Neural crest cell (in vitro differentiated cells): ENCODE measurements at regions not wholly inside any gene's neighbourhood (a gene's known extent, or its start where the extent isn't known, plus 50 kb on each side); places are given as distances from the start of the nearest gene placed in this dataset.
A peak's percentile ranks its signal among the peaks of the same experiment; 100 is the strongest.

Source experiments
- DNase-seq: peaks from one replicate; pipeline ENCODE4 v3.0.0; 2021; ENCODE audit warnings: low read depth, mixed read lengths, low spot score
- H3K27ac Mint-ChIP-seq: one replicate; pipeline ENCODE4 v1.8.0; 2021; ENCODE audit warnings: mild to moderate bottlenecking, mixed read lengths; ENCODE audit not compliant: unreplicated experiment
- H3K27me3 Mint-ChIP-seq: 2 replicates; pipeline ENCODE4 v1.8.0; 2021; ENCODE audit warnings: low read depth, mild to moderate bottlenecking, mixed read lengths
- H3K36me3 Mint-ChIP-seq: 2 replicates; pipeline ENCODE4 v1.8.0; 2021; ENCODE audit warnings: low read depth, mild to moderate bottlenecking, mixed read lengths
- H3K4me1 Mint-ChIP-seq: 2 replicates; pipeline ENCODE4 v1.8.0; 2021; ENCODE audit warnings: mixed read lengths
- H3K4me3 Mint-ChIP-seq: one replicate; pipeline ENCODE4 v1.8.0; 2021; ENCODE audit warnings: mild to moderate bottlenecking, mixed read lengths
- H3K9me3 Mint-ChIP-seq: 2 replicates; pipeline ENCODE4 v1.8.0; 2021; ENCODE audit warnings: mixed read lengths
- TF ChIP-seq, protein P1 (sequence below): fragments of 200-600 bp; sonication (generic); conservative IDR thresholded peaks from 2 replicates; pipeline ENCODE4 v1.5.0; 2021; ENCODE audit warnings: antibody characterized with exemption, mild to moderate bottlenecking

DNA sequence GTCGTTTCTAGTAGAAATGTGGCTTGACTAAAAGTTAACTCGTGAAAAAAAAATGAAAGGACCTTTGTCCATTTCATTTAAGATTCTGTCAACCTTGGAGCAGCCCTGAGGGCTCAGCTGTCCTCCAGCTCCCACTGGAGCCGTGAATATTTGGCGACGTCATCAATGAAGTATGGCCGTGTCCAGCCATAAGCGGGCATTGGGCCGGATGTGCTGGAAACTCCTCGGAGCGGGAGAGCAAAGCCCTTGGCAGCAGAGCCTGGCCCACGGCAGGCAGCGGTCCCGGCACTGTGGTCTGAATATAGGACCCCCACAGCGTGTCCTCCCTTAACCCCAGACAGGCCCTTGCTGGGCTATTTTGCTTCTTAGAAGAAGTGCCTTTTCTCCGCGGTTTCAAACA, 50.0 kb downstream of the JAKMIP3 start:
- Mint-ChIP-seq H3K9me3 (no peaks in the 10 kb centered on the region), H3K4me3 (no peak overlapping the region), H3K4me1 (peaks cover 18% of the 10 kb centered on the region), H3K27ac (peak overlapping the region; percentile 71), H3K27me3 (no peaks in the 10 kb centered on the region), H3K36me3 (no peaks in the 10 kb centered on the region)
- TF ChIP-seq, protein P1, sequence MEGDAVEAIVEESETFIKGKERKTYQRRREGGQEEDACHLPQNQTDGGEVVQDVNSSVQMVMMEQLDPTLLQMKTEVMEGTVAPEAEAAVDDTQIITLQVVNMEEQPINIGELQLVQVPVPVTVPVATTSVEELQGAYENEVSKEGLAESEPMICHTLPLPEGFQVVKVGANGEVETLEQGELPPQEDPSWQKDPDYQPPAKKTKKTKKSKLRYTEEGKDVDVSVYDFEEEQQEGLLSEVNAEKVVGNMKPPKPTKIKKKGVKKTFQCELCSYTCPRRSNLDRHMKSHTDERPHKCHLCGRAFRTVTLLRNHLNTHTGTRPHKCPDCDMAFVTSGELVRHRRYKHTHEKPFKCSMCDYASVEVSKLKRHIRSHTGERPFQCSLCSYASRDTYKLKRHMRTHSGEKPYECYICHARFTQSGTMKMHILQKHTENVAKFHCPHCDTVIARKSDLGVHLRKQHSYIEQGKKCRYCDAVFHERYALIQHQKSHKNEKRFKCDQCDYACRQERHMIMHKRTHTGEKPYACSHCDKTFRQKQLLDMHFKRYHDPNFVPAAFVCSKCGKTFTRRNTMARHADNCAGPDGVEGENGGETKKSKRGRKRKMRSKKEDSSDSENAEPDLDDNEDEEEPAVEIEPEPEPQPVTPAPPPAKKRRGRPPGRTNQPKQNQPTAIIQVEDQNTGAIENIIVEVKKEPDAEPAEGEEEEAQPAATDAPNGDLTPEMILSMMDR: no peak
- no peak for DNase-seq

- DNase-seq: no peak
- Mint-ChIP-seq H3K27me3 (no peaks in the 10 kb centered on the region), H3K36me3 (no peaks in the 10 kb centered on the region), H3K9me3 (no peaks in the 10 kb centered on the region), H3K4me3 (no peak overlapping the region), H3K4me1 (peaks cover 18% of the 10 kb centered on the region), H3K27ac (peak overlapping the region; percentile 81)
- TF ChIP-seq, protein P1: no peak
Observed at GRCh38 chr10:132117146-132117545, 51.4 kb downstream of the JAKMIP3 start.

DNA sequence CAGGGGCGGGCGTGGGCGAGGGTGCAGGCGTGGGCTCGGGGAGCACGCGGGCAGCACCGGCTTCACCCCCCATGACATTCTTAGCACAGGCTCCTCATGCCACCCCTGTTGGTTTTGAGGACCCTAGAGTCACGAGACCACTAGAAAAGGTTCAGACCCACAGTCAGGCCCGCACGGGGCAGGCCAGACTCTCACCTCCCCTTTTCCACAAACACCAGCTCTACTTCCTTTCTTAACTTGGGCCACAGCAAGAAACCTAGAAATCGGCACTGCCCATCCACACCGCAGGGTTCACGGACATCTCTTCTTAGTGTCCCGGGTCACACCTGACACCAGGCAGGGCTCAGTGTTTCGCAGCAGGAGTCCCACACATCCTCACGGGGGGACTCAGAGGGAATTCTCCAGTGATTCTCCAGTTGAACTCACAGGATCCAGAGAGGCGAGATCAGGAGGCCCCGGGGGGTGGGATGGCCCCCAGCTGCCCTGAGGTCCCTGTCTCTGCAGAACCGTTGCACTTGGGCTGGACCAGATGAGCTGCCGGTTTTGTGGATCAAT, 52.0 kb downstream of the JAKMIP3 start:
- Mint-ChIP-seq H3K4me1 (peaks cover 18% of the 10 kb centered on the region), H3K27ac (no peak overlapping the region), H3K9me3 (no peaks in the 10 kb centered on the region), H3K4me3 (no peak overlapping the region), H3K27me3 (no peaks in the 10 kb centered on the region), H3K36me3 (no peaks in the 10 kb centered on the region)
- DNase-seq: no peak
- TF ChIP-seq, protein P1: no peak

GRCh38 chr10:132118366-132118765, 52.6 kb downstream of the JAKMIP3 start:
- TF ChIP-seq, protein P1: no peak
- no peaks in the 10 kb centered on the region for H3K36me3 Mint-ChIP-seq
- no peak overlapping the region for H3K27ac Mint-ChIP-seq
- no peak overlapping the region for H3K4me3 Mint-ChIP-seq
- peaks cover 18% of the 10 kb centered on the region for H3K4me1 Mint-ChIP-seq
- DNase-seq: no peak
- H3K27me3 Mint-ChIP-seq: no peaks in the 10 kb centered on the region
- H3K9me3 Mint-ChIP-seq: no peaks in the 10 kb centered on the region

DNA sequence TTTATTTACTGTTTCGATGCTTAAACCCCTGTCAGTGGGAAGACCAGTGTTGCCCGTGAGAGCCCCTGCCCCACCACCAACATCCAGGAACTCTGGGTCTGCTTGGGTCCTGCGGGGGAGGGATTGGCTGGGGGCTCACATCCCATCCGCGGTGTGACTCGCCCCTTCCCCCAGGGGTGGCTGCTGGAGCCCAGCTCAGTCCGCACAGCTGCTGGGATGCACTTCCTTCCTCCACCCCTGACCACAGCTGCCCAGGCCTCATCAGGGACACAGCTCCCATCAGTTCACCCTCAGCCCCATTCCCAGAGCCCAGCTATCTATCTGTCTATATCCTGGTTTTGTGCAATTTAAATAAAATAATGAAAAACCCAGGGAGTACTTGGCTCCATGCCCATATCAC, 54.5 kb downstream of the JAKMIP3 start:
- H3K27me3 Mint-ChIP-seq: no peaks in the 10 kb centered on the region
- H3K4me3 Mint-ChIP-seq: no peak overlapping the region
- no peak for DNase-seq
- no peaks in the 10 kb centered on the region for H3K9me3 Mint-ChIP-seq
- H3K27ac Mint-ChIP-seq: peak overlapping the region; percentile 23
- peaks cover 18% of the 10 kb centered on the region for H3K4me1 Mint-ChIP-seq
- H3K36me3 Mint-ChIP-seq: no peaks in the 10 kb centered on the region
- TF ChIP-seq, protein P1: no peak
